ENCODE measurements at regions not wholly inside any gene's neighbourhood (a gene's known extent, or its start where the extent isn't known, plus 50 kb on each side); places are given as distances from the start of the nearest gene placed in this dataset.

DNA sequence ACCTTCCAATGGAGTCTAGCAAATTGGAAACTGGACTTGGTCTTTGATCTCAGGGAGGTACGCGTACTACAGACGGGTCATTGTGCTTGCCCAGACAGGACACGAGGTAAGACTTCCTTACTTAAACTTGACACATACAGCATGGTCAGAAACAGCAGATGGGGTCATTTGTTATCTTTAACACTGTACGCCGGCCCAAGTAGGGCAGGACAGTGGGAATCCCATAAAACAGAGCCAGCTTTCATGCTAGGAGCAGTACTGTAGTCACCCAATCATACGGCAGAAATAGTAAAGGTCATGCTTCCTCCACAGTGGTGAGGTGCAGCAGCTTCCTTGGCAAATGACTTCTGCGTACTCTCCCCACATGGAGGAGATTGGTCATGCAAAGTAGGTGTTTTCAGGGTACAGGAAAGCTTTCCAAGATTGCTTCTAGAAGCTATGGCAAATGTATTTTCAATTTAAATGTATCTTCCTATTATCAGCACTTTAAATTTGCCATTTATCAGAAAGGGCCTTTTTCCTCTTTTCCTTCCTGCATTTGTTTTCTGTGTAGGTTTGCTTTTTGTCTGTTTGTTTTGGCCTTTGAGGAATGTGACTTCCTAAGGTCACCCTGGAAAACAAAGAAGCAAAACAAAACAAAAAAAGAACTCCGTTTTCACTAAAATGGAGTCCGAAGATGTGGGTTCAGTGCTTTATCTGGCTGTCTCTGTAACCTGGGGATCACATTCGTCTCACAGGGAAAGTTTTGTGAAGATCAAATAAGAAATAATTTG lies 74.0 kb upstream of the DSG1 start (continued):
- TF ChIP-seq, protein P1, sequence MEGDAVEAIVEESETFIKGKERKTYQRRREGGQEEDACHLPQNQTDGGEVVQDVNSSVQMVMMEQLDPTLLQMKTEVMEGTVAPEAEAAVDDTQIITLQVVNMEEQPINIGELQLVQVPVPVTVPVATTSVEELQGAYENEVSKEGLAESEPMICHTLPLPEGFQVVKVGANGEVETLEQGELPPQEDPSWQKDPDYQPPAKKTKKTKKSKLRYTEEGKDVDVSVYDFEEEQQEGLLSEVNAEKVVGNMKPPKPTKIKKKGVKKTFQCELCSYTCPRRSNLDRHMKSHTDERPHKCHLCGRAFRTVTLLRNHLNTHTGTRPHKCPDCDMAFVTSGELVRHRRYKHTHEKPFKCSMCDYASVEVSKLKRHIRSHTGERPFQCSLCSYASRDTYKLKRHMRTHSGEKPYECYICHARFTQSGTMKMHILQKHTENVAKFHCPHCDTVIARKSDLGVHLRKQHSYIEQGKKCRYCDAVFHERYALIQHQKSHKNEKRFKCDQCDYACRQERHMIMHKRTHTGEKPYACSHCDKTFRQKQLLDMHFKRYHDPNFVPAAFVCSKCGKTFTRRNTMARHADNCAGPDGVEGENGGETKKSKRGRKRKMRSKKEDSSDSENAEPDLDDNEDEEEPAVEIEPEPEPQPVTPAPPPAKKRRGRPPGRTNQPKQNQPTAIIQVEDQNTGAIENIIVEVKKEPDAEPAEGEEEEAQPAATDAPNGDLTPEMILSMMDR (IDR thresholded peaks at IDR 0.05; ENCODE audit: control extremely low read depth in 1 of 3, insufficient read depth in 1 of 3, low read depth in 1 of 3, low read length in 3 of 3): no peak
- TF ChIP-seq SUZ12 (IDR thresholded peaks at IDR 0.05; ENCODE audit: low read length) (no peak), KDM4A (IDR thresholded peaks at IDR 0.05; ENCODE audit: low read depth, low read length, severe bottlenecking) (no peak), NANOG (IDR thresholded peaks at IDR 0.05; ENCODE audit: insufficient read depth, low read depth, low read length, poor library complexity, severe bottlenecking) (no peak), BRCA1 (IDR thresholded peaks at IDR 0.05; ENCODE audit: low read depth, low read length) (no peak)

Measured in H1 (cell line).